NT2/D1 (cell line): ENCODE measurements at regions not wholly inside any gene's neighbourhood (a gene's known extent, or its start where the extent isn't known, plus 50 kb on each side); places are given as distances from the start of the nearest gene placed in this dataset.

ENCODE experiments used
- SUZ12 ChIP-seq: IDR thresholded peaks from 2 replicates; pipeline ENCODE4 v1.6.1; 2011; ENCODE audit not compliant: insufficient read length, insufficient read depth; ENCODE audit errors: extremely low read depth
- YY1 ChIP-seq: IDR thresholded peaks from 2 replicates; pipeline ENCODE4 v1.6.1; 2011; ENCODE audit not compliant: insufficient read length, insufficient read depth
- ZNF274 ChIP-seq: IDR thresholded peaks from 2 replicates; pipeline ENCODE4 v1.6.1; 2011; ENCODE audit warnings: mild to moderate bottlenecking, low read depth, low read length

DNA sequence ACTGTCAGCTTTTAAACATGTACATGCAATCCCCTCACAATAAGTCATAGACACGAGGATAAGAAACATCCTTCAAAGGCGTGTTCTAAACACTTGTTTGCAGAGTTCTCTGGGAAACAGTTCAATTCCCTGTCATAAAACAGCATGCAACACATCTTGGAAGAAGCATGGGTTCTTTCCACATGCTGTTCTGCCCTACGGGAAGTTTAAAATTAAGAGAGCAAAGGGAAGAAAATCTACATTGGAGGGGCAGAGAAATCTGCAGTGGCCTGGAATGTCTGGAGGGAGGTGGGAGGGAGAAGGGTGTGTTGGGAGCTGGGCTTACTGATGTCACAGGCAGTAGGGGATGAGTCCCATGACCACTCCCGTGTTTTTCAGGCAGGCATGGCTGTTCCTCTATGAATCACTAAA, 98.3 kb upstream of the SLC2A1 start:
- TF ChIP-seq YY1 (no peak), ZNF274 (no peak), SUZ12 (no peak)
